ENCODE measurements at regions not wholly inside any gene's neighbourhood (a gene's known extent, or its start where the extent isn't known, plus 50 kb on each side); places are given as distances from the start of the nearest gene placed in this dataset.

DNA sequence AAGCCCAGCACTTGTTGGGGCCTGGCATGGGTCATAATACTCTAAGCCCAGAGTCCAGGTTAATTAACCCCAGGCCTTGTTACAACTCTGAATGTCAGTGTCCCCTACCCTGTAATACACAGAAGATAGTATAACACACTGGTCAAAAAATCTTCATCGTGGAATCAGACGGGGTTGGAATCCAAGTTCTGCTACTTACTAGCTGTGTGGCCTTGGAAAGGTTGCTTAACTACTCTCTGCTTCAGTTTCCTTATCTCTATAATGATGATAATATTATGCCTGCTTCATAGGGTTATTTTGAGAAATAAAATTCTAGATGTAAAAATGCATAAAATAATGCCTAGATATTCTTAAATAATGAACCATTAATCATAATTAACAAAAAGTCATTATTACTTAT is 77.8 kb upstream of the CTTNBP2NL start:
- TF ChIP-seq, protein P1, sequence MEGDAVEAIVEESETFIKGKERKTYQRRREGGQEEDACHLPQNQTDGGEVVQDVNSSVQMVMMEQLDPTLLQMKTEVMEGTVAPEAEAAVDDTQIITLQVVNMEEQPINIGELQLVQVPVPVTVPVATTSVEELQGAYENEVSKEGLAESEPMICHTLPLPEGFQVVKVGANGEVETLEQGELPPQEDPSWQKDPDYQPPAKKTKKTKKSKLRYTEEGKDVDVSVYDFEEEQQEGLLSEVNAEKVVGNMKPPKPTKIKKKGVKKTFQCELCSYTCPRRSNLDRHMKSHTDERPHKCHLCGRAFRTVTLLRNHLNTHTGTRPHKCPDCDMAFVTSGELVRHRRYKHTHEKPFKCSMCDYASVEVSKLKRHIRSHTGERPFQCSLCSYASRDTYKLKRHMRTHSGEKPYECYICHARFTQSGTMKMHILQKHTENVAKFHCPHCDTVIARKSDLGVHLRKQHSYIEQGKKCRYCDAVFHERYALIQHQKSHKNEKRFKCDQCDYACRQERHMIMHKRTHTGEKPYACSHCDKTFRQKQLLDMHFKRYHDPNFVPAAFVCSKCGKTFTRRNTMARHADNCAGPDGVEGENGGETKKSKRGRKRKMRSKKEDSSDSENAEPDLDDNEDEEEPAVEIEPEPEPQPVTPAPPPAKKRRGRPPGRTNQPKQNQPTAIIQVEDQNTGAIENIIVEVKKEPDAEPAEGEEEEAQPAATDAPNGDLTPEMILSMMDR (conservative IDR thresholded peaks at IDR 0.05; ENCODE audit: low read depth, low read length), result no peak
- no peak for TF ChIP-seq POLR2A (IDR thresholded peaks at IDR 0.05; ENCODE audit: low read depth, low read length)
- TF ChIP-seq, protein P2, sequence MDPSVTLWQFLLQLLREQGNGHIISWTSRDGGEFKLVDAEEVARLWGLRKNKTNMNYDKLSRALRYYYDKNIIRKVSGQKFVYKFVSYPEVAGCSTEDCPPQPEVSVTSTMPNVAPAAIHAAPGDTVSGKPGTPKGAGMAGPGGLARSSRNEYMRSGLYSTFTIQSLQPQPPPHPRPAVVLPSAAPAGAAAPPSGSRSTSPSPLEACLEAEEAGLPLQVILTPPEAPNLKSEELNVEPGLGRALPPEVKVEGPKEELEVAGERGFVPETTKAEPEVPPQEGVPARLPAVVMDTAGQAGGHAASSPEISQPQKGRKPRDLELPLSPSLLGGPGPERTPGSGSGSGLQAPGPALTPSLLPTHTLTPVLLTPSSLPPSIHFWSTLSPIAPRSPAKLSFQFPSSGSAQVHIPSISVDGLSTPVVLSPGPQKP (IDR thresholded peaks at IDR 0.05; ENCODE audit: borderline replicate concordance, low read depth, low read length), result no peak
- no peak for TF ChIP-seq RFX5 (IDR thresholded peaks at IDR 0.05; ENCODE audit: low read depth, low read length)
- TF ChIP-seq MAZ (IDR thresholded peaks at IDR 0.05; ENCODE audit: borderline replicate concordance, low read depth, low read length), result no peak
- TF ChIP-seq RAD21 (IDR thresholded peaks at IDR 0.05; ENCODE audit: low read length), result no peak
- TF ChIP-seq RCOR1 (IDR thresholded peaks at IDR 0.05; ENCODE audit: insufficient replicate concordance, low read length), result no peak
- TF ChIP-seq NFE2L2 (IDR thresholded peaks at IDR 0.05; ENCODE audit: low read depth, low read length), result no peak
- TF ChIP-seq CEBPB (IDR thresholded peaks at IDR 0.05; ENCODE audit: low read depth, low read length), result no peak
- TF ChIP-seq MXI1 (IDR thresholded peaks at IDR 0.05; ENCODE audit: borderline replicate concordance, low read depth, low read length), result no peak
- TF ChIP-seq MAFK (IDR thresholded peaks at IDR 0.05; ENCODE audit: low read depth, low read length), result no peak
- TF ChIP-seq SMC3 (IDR thresholded peaks at IDR 0.05; ENCODE audit: low read depth, low read length), result no peak
- TF ChIP-seq BHLHE40 (IDR thresholded peaks at IDR 0.05; ENCODE audit: low read depth, low read length), result no peak
